ENCODE measurements at regions not wholly inside any gene's neighbourhood (a gene's known extent, or its start where the extent isn't known, plus 50 kb on each side); places are given as distances from the start of the nearest gene placed in this dataset.

GRCh38 chr5:12467799-12468198 is 563.6 kb upstream of the CTNND2 start:
- no peak for DNase-seq

- no peak for DNase-seq
Observed at GRCh38 chr5:12460493-12461261, 556.4 kb upstream of the CTNND2 start.

GRCh38 chr5:12459326-12459725 is 555.1 kb upstream of the CTNND2 start:
- no peak for DNase-seq

DNA sequence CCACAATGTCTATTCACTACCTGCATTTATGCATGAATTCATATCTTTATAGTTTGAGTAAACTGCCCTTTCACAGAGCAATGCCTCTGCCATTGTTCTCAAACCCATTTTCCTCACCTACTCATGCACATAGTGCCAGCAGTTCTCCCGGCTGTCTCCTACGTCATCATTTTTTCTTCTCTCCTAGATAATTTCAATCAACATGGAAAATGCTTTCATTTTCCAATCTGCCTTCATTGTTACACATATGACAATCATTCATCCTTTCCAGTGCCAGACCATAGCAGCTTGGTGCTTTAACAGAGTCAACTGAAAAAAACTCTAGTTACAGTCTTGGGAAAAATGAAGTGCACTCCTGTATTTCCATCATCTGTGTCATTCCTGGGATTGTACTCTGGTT is 514.8 kb upstream of the CTNND2 start:
- no peak for DNase-seq

- no peak for DNase-seq
Observed at GRCh38 chr5:12413585-12413984, 509.3 kb upstream of the CTNND2 start.

DNA sequence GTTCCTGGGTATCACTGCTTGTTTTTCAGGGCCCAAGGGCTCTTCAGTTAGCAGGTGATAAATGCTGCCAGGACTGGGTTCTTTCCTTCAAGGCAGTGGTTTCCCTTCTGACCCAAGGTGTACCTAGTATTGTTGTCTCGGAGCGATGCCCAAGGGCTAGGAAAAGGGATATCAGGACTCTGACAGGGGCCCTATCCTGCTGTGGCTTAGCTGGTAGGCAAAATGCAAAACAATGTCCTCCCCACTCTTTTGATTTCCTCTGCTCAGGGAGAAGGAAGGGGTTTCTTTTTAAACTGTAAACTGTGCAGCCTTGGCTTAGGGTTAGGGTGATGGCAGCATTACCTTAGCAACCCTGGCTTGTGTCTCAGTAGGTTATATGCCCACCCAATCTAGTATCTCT is 508.8 kb upstream of the CTNND2 start:
- no peak for DNase-seq

DNA sequence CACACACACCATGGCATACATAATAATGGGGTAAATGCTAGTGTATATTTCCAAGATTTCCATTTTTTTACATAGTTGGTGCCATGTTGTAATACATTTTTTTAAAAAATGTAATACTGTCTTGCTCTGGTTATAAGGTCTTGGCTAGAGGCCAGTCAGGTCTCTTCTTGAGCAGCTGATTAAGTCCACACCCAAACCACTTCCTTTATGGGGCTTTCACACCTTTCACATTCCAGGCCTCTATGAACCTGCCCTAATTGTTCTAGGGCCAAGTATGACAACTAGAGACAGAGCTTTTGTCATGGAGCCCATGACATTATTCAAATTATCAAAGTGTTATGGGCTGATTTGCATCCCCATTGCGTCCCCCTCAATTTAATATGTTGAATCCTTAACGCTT is 495.6 kb upstream of the CTNND2 start:
- peak; percentile 43 for DNase-seq

GRCh38 chr5:12392246-12392645 is 488.0 kb upstream of the CTNND2 start:
- no peak for DNase-seq

- DNase-seq, result no peak
Observed at GRCh38 chr5:12385095-12385494, 480.8 kb upstream of the CTNND2 start.

GRCh38 chr5:12384005-12384404 is 479.8 kb upstream of the CTNND2 start:
- DNase-seq, result no peak

DNA sequence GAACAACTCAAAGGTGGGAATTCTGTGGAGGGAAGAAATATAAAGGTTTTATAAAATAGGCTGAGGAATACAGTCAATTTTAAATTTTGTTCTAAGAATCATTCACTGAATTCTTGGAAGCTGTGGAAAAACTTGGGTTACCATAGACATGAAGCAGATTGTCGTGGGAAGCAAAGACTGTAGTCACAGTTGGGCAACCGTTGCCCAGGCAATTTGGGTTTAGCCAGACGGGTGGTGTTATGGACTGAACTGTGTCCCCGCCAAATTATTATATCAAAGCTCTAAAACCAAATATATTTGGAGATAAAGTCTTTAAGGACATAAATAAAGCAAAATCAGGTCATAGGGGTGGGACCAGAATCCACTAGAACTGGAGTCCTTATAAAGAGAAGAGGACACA is 463.7 kb upstream of the CTNND2 start:
- no peak for DNase-seq

- no peak for DNase-seq
Observed at GRCh38 chr5:12360218-12360617, 456.0 kb upstream of the CTNND2 start.

GRCh38 chr5:12358371-12359090 is 454.3 kb upstream of the CTNND2 start:
- DNase-seq, result no peak

- no peak for DNase-seq
Observed at GRCh38 chr5:12357626-12358025, 453.4 kb upstream of the CTNND2 start.

GRCh38 chr5:12354686-12355085 is 450.4 kb upstream of the CTNND2 start:
- DNase-seq, result no peak

DNA sequence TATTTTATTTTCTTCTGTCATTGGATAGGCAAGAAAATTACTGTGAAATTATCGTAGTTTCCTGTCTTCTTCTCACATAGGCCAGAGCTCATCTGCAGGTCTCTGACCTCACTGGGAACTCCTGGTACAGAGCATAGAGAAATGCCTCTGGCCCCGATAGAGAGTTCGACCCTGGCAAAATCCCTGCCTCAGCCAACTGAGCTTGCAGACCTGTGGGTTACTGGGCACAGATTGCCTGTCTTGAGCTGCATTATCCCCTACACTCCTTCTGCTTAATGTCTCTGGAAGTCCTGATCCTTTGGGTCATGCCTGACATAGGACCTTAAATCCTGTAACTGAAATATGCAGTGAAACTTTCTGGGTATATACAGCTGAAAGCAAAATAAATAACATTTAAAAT is 439.3 kb upstream of the CTNND2 start:
- DNase-seq, result no peak

DNA sequence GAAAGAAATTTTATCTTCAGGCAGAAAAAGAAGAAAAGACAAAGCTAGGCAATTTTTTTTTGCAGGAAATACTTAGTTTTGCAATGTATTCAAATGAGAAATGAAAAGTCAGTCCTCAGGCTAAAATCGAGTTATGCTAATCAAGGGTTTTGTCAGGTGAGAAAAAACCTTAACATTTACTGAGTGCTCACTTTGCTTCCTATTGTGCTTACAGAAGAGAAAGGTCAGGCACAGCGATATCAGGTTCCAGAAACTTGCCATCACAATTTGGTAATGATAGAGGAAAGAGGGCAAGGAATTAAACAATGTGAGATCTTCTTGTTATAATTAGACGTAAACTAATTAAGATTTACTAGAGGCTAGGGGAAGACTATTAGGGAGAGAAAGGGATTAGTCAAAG is 431.7 kb upstream of the CTNND2 start:
- no peak for DNase-seq

DNA sequence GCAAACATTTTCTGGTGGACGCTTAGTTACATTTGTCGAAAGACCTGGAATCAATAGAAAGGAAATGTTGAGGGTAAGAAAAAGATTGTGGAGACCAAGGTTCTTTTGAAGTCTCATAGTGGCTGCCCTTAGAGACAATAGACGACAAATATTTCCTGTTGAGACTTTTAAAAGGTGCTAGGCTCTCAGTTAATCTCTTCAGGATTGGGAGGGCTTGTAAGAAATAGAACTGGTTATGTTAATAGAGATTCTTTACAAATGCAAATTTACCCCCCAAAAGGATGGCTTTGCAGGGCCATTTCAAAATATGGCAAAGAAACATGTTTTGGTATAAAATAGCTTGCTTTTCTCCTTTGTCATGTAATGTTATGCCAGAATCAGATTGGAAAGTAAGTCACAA is 428.2 kb upstream of the CTNND2 start:
- DNase-seq, result no peak

GRCh38 chr5:12330993-12331588 is 426.8 kb upstream of the CTNND2 start:
- DNase-seq, result no peak

DNA sequence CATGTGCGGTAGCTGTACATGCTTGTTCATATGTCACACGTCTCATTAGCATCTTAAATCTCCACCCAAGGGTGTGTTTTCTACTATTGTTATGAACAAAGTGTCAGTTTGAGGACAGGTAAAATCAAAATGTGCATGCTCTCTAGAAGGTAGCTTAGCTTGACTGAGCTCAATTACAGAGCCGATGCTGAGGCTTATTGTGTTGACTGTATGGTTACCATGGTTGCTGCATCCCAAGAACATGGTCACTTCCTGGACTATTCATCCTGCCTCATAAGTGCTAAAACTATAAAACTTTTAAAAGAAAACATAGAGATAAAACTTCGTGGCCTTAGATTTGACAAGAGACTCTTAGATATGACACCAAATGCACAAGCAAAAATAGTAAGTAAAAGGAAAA is 426.1 kb upstream of the CTNND2 start:
- no peak for DNase-seq

DNA sequence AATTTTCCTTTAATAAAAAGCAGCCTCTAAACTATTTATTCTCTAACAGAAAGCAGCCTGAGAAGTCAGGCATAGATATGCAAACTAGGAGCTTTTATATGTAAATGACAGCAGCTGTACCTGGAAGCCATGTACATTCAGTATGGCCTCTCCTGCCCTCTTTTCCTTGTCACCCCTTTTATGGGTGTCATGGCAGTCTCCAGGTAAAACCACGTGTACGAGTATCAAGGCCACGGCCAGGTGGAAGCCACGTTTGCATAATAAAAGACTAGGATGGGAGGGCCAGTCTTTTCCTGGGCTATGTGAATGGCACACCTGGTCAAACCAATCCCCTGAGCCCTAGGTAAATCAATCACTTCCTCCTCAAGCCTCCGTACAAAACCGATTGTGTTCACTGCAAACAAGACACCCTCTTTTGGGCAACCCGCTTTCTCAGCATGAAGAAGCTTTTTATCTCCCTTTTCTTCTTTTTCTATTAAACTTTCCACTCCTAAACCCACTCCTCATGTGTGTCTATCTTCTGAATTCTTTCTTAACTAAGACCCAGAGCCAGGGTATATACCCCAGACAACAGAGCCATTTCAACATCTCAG is 419.5 kb upstream of the CTNND2 start:
- no peak for DNase-seq

DNA sequence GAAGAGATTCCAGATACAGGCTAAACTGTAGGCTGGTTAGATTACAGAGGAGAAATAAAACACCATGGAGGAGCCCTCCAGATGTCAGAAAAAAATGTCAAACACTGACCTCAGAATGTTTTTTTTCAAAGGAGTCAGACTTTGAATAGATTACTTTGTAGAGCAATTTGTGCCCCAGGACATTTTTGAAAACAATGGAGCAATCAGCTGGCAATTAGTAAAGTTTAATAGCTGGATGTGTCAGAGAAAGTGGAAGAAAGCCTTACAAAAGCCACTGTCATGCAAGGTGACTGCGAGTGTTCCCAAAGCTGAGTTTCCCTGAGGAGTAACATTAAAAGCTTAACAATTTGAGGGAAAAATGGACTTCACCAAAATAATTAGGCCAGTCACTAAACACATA is 417.8 kb upstream of the CTNND2 start:
- DNase-seq, result no peak

- DNase-seq, result no peak
Observed at GRCh38 chr5:12320331-12320730, 416.1 kb upstream of the CTNND2 start.

GRCh38 chr5:12316812-12317211 is 412.6 kb upstream of the CTNND2 start:
- no peak for DNase-seq
